OCI-LY7 (cell line): ENCODE measurements at regions not wholly inside any gene's neighbourhood (a gene's known extent, or its start where the extent isn't known, plus 50 kb on each side); places are given as distances from the start of the nearest gene placed in this dataset.

Source experiments
- BruUV-seq: library from RNA; stranded (reverse); fragments of 400-500 nt; replicated peaks from 2 replicates; lab custom pipeline; 2021; lab: Mats Ljungman, UMichigan
- CTCF ChIA-PET: fragments of 300-600 bp; sonication (Branson Sonifier 250); formaldehyde crosslinking; loops from one replicate; lab custom pipeline; 2022; ENCODE audit warnings: antibody characterized with exemption; ENCODE audit not compliant: unreplicated experiment; lab: Charles Lee
- POLR2A ChIA-PET: fragments of 300-600 bp; sonication (Branson Sonifier 250); formaldehyde crosslinking; loops from one replicate; lab custom pipeline; 2022; ENCODE audit warnings: antibody characterized with exemption; lab: Charles Lee
- DNase-seq: peaks from one replicate; pipeline ENCODE4 v3.0.0-alpha.2; 2015; ENCODE audit warnings: low spot score
- H2AFZ ChIP-seq: fragments of 200-600 bp; sonication (generic), shearing (Covaris generic); 2 replicates; pipeline ENCODE4 v1.6.1; 2014; ENCODE audit warnings: mild to moderate bottlenecking, antibody characterized with exemption, low read length, moderate library complexity
- H3K27ac ChIP-seq: fragments of 200-600 bp; sonication (generic); 2 replicates; pipeline ENCODE4 v1.5.1; 2014; ENCODE audit warnings: mixed run types, low read depth, mild to moderate bottlenecking, moderate library complexity, low read length, inconsistent platforms; ENCODE audit not compliant: poor library complexity, severe bottlenecking
- H3K36me3 ChIP-seq: fragments of 200-600 bp; sonication (generic); 2 replicates; pipeline ENCODE4 v1.6.1; 2014; ENCODE audit warnings: mild to moderate bottlenecking, antibody characterized with exemption, low read length, moderate library complexity, mixed read lengths; ENCODE audit not compliant: insufficient read depth
- H3K4me1 ChIP-seq: fragments of 200-600 bp; sonication (generic); 2 replicates; pipeline ENCODE4 v1.5.1; 2014; ENCODE audit warnings: mild to moderate bottlenecking, low read length; ENCODE audit not compliant: insufficient read depth, poor library complexity, severe bottlenecking
- H3K4me2 ChIP-seq: fragments of 200-600 bp; sonication (generic); 2 replicates; pipeline ENCODE4 v1.6.1; 2014; ENCODE audit warnings: mild to moderate bottlenecking, low read length
- H3K4me3 ChIP-seq: fragments of 200-600 bp; sonication (generic); 2 replicates; pipeline ENCODE4 v1.5.1; 2014; ENCODE audit warnings: mild to moderate bottlenecking, low read depth, low read length; ENCODE audit not compliant: poor library complexity, severe bottlenecking
- H3K79me2 ChIP-seq: fragments of 200-600 bp; sonication (generic); 2 replicates; pipeline ENCODE4 v1.6.1; 2016; ENCODE audit warnings: low read depth, mild to moderate bottlenecking, low read length, moderate library complexity, mixed read lengths; ENCODE audit not compliant: insufficient read depth
- H3K9me2 ChIP-seq: fragments of 200-600 bp; sonication (generic); 2 replicates; pipeline ENCODE4 v1.6.1; 2016; ENCODE audit warnings: mild to moderate bottlenecking, low read length, mixed read lengths; ENCODE audit not compliant: insufficient read depth
- H3K9me3 ChIP-seq: fragments of 200-600 bp; sonication (generic); 2 replicates; pipeline ENCODE4 v1.6.1; 2014; ENCODE audit warnings: mild to moderate bottlenecking, mixed run types, low read length, mixed read lengths
- H4K20me1 ChIP-seq: fragments of 200-600 bp; sonication (generic); 2 replicates; pipeline ENCODE4 v1.6.1; 2014; ENCODE audit warnings: mild to moderate bottlenecking, antibody characterized with exemption, low read length, moderate library complexity, mixed read lengths; ENCODE audit not compliant: insufficient read depth
- EZH2phosphoT487 ChIP-seq: fragments of 200-600 bp; sonication (generic); IDR thresholded peaks from 2 replicates; pipeline ENCODE4 v1.6.1; 2018; ENCODE audit warnings: low read depth, borderline replicate concordance, mild to moderate bottlenecking, mixed run types, antibody characterized with exemption, low read length, moderate library complexity, mixed read lengths
- intact Hi-C: fragments of 100-400 bp; cut with micrococcal nuclease; formaldehyde crosslinking; loops from one replicate; pipeline ENCODE4 v1.10.0; 2022; ENCODE audit not compliant: unreplicated experiment
- TF ChIP-seq, protein P1 (sequence below): fragments of 200-600 bp; sonication (generic); conservative IDR thresholded peaks from 2 replicates; pipeline ENCODE4 v1.5.1; 2014; ENCODE audit warnings: mild to moderate bottlenecking, antibody characterized with exemption, low read length, moderate library complexity, mixed read lengths

DNA sequence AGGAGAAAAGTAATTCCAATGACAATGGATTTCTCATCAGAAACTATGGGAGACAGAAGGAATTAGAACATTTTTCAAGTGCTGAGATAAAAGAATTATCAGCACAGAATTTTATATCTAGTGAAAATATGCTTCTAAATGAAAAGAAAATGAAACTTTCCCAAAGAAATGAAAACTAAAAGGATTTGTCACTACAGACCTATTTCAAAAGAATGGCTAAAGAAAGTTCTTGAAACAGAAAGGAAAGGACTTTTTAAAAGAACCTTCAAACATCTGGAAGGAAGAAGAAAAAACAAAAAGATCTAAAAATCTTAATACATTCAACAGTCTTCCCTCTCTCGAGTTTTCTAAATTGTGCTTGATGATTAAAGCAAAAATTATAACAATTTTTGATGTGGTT lies 255.4 kb downstream of the FAM76B start:
- intact Hi-C loops, result no loop called here
- ChIA-PET POLR2A (interaction anchor here (0.6 kb wide), 1 partner anchor 52 kb away, joined by 3 read pairs; no protein-coding TSS in a partner anchor), CTCF (no interaction called here)
- Histone ChIP-seq H3K36me3 (no peaks in the 10 kb centered on the region), H3K9me2 (no peaks in the 10 kb centered on the region), H3K4me2 (no peak overlapping the region), H4K20me1 (no peaks in the 10 kb centered on the region), H3K4me1 (no peaks in the 10 kb centered on the region), H2AFZ (no peak overlapping the region), H3K4me3 (no peak overlapping the region), H3K27ac (no peak overlapping the region), H3K9me3 (no peaks in the 10 kb centered on the region), H3K79me2 (no peaks in the 10 kb centered on the region)
- DNase-seq, result no peak
- BruUV-seq, result no TSS peak
- no peak for TF ChIP-seq EZH2phosphoT487
- TF ChIP-seq, protein P1, sequence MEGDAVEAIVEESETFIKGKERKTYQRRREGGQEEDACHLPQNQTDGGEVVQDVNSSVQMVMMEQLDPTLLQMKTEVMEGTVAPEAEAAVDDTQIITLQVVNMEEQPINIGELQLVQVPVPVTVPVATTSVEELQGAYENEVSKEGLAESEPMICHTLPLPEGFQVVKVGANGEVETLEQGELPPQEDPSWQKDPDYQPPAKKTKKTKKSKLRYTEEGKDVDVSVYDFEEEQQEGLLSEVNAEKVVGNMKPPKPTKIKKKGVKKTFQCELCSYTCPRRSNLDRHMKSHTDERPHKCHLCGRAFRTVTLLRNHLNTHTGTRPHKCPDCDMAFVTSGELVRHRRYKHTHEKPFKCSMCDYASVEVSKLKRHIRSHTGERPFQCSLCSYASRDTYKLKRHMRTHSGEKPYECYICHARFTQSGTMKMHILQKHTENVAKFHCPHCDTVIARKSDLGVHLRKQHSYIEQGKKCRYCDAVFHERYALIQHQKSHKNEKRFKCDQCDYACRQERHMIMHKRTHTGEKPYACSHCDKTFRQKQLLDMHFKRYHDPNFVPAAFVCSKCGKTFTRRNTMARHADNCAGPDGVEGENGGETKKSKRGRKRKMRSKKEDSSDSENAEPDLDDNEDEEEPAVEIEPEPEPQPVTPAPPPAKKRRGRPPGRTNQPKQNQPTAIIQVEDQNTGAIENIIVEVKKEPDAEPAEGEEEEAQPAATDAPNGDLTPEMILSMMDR, result no peak

DNA sequence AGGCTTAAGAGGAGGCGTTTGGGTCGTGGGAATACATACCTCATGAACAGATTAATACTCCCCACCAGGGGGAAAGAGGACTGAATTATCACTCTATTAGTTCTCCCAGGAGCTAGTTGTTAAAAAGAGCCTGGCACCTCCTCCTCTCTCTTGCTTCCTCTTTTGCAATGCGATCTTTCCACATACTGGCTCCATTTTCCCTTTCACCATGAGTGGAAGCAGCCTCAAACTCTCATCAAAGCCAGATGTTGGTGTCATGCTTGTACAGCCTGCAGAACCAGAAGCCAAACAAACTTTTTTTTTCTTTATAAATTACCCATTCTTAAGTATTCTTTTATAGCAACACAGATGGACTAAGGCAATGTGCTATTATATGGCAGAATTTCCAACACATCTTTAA lies 258.5 kb downstream of the FAM76B start:
- TF ChIP-seq, protein P1, result no peak
- TF ChIP-seq EZH2phosphoT487, result no peak
- no peak overlapping the region for H3K27ac ChIP-seq
- no peaks in the 10 kb centered on the region for H3K9me3 ChIP-seq
- no peaks in the 10 kb centered on the region for H3K9me2 ChIP-seq
- H3K36me3 ChIP-seq, result no peaks in the 10 kb centered on the region
- no peak overlapping the region for H3K4me3 ChIP-seq
- H4K20me1 ChIP-seq, result no peaks in the 10 kb centered on the region
- H3K79me2 ChIP-seq, result no peaks in the 10 kb centered on the region
- ChIA-PET CTCF (no interaction called here), POLR2A (interaction anchor here (0.7 kb wide), 1 partner anchor 27 kb away, joined by 3 read pairs; no protein-coding TSS in a partner anchor)
- DNase-seq, result no peak
- intact Hi-C loops, result no loop called here
- no peak overlapping the region for H3K4me2 ChIP-seq
- BruUV-seq, result no TSS peak
- no peak overlapping the region for H2AFZ ChIP-seq
- H3K4me1 ChIP-seq, result no peaks in the 10 kb centered on the region

DNA sequence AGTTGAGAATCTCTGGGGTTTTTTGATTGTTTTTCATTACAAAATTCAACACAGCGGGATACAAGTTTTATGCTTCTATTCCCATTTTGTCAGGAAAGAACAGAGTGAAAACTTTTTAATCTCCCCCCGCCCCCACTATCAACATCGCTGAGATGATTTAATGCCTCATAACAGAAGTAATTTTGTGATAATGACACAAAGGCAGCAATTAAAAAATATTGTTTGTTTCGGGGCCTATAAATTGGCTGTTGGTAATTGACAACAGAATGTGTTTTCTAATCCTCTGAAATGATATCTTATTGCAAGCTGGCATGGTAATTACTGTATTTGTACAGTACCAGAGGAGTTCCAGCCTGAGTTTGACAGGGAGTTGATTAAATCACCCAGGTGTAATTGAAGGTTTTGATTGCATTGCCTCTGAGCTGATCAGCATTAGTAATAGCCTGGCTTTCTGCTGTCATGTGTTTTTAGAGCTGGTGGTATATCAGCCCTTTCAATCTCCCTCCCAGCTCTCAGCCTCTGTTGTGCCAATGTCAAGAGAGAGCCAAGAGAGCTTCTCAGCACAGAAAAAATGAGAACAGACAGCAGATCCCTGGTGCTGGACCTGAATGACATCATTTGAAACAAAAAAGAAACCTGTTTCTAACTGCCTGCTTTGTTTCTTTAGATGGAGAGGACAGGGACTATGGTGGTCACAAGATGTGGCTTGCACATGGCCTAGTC lies 265.1 kb downstream of the FAM76B start:
- Histone ChIP-seq H3K4me3 (no peak overlapping the region), H3K27ac (no peak overlapping the region), H3K4me2 (no peak overlapping the region), H2AFZ (no peak overlapping the region), H3K9me3 (no peaks in the 10 kb centered on the region), H3K79me2 (no peaks in the 10 kb centered on the region), H3K36me3 (no peaks in the 10 kb centered on the region), H3K9me2 (no peaks in the 10 kb centered on the region), H3K4me1 (no peaks in the 10 kb centered on the region), H4K20me1 (no peaks in the 10 kb centered on the region)
- ChIA-PET POLR2A (no interaction called here), CTCF (no interaction called here)
- TF ChIP-seq, protein P1, result no peak
- no peak for TF ChIP-seq EZH2phosphoT487
- no peak for DNase-seq
- intact Hi-C loops, result no loop called here
- no TSS peak for BruUV-seq
